ENCODE measurements at regions not wholly inside any gene's neighbourhood (a gene's known extent, or its start where the extent isn't known, plus 50 kb on each side); places are given as distances from the start of the nearest gene placed in this dataset.

GRCh38 chr12:75809746-75810145 is 221.8 kb downstream of the PHLDA1 start:
- no peak for ATAC-seq
- 60% methylated on average over 2 of the region's 2 CpGs for WGBS (ENCODE audit: missing lambda C conversion rate)
- CTCF ChIA-PET = no interaction called here
- H3K4me3 ChIP-seq = no peak overlapping the region
- POLR2A ChIA-PET = no interaction called here
- H3K9me3 ChIP-seq = peaks cover 5% of the 10 kb centered on the region; the same call in 1 of the 3 replicates
- H3K27ac ChIP-seq = no peak overlapping the region
- FAIRE-seq = no peak
- no peak for DNase-seq (ENCODE audit: low read depth in 1 of 2, low spot score in 1 of 2)
- H3K4me2 ChIP-seq = no peak overlapping the region
- H3K4me1 ChIP-seq = no peaks in the 10 kb centered on the region; the same call in 2 of the 3 replicates
- TF ChIP-seq MAZ (IDR thresholded peaks at IDR 0.05; ENCODE audit: borderline replicate concordance, low read depth, low read length) = no peak
- TF ChIP-seq BHLHE40 (IDR thresholded peaks at IDR 0.05; ENCODE audit: low read depth, low read length) = no peak
- TF ChIP-seq POLR2AphosphoS2 (conservative IDR thresholded peaks at IDR 0.05; ENCODE audit: low read length) = no peak
- no peak for TF ChIP-seq SREBF2 (IDR thresholded peaks at IDR 0.05)
- no peak for TF ChIP-seq RARB (CRISPR knock-in tag; IDR thresholded peaks at IDR 0.05)
- TF ChIP-seq EHF (CRISPR knock-in tag; IDR thresholded peaks at IDR 0.05) = no peak

- no peaks in the 10 kb centered on the region for H3K4me1 ChIP-seq
- no peak overlapping the region for H3K4me3 ChIP-seq
- no peak for TF ChIP-seq HOXB13 (CRISPR knock-in tag; IDR thresholded peaks at IDR 0.05; ENCODE audit: low read depth)
- TF ChIP-seq CBX8 (IDR thresholded peaks at IDR 0.05) = no peak
- TF ChIP-seq HOXA7 (CRISPR knock-in tag; IDR thresholded peaks at IDR 0.05) = no peak
- TF ChIP-seq MAFK (IDR thresholded peaks at IDR 0.05; ENCODE audit: partially characterized antibody) = no peak
- no peak for TF ChIP-seq JUNB (IDR thresholded peaks at IDR 0.05)
- TF ChIP-seq TFCP2L1 (CRISPR knock-in tag; IDR thresholded peaks at IDR 0.05) = no peak
- TF ChIP-seq CHD2 (IDR thresholded peaks at IDR 0.05; ENCODE audit: low read length, partially characterized antibody) = no peak
- no peak for TF ChIP-seq EHF (CRISPR knock-in tag; IDR thresholded peaks at IDR 0.05)
- no peak for TF ChIP-seq NFE2L2 (conservative IDR thresholded peaks at IDR 0.05; ENCODE audit: low read length)
- TF ChIP-seq EHMT2 (IDR thresholded peaks at IDR 0.05; ENCODE audit: low read depth) = no peak
- TF ChIP-seq, protein P1, sequence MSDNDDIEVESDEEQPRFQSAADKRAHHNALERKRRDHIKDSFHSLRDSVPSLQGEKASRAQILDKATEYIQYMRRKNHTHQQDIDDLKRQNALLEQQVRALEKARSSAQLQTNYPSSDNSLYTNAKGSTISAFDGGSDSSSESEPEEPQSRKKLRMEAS (IDR thresholded peaks at IDR 0.05) = no peak
- TF ChIP-seq, protein P2, sequence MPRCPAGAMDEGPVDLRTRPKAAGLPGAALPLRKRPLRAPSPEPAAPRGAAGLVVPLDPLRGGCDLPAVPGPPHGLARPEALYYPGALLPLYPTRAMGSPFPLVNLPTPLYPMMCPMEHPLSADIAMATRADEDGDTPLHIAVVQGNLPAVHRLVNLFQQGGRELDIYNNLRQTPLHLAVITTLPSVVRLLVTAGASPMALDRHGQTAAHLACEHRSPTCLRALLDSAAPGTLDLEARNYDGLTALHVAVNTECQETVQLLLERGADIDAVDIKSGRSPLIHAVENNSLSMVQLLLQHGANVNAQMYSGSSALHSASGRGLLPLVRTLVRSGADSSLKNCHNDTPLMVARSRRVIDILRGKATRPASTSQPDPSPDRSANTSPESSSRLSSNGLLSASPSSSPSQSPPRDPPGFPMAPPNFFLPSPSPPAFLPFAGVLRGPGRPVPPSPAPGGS (IDR thresholded peaks at IDR 0.05) = no peak
- TF ChIP-seq, protein P3, sequence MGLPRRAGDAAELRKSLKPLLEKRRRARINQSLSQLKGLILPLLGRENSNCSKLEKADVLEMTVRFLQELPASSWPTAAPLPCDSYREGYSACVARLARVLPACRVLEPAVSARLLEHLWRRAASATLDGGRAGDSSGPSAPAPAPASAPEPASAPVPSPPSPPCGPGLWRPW (IDR thresholded peaks at IDR 0.05) = no peak
- no peak for TF ChIP-seq RCOR1 (IDR thresholded peaks at IDR 0.05; ENCODE audit: low read depth, low read length)
- TF ChIP-seq, protein P4, sequence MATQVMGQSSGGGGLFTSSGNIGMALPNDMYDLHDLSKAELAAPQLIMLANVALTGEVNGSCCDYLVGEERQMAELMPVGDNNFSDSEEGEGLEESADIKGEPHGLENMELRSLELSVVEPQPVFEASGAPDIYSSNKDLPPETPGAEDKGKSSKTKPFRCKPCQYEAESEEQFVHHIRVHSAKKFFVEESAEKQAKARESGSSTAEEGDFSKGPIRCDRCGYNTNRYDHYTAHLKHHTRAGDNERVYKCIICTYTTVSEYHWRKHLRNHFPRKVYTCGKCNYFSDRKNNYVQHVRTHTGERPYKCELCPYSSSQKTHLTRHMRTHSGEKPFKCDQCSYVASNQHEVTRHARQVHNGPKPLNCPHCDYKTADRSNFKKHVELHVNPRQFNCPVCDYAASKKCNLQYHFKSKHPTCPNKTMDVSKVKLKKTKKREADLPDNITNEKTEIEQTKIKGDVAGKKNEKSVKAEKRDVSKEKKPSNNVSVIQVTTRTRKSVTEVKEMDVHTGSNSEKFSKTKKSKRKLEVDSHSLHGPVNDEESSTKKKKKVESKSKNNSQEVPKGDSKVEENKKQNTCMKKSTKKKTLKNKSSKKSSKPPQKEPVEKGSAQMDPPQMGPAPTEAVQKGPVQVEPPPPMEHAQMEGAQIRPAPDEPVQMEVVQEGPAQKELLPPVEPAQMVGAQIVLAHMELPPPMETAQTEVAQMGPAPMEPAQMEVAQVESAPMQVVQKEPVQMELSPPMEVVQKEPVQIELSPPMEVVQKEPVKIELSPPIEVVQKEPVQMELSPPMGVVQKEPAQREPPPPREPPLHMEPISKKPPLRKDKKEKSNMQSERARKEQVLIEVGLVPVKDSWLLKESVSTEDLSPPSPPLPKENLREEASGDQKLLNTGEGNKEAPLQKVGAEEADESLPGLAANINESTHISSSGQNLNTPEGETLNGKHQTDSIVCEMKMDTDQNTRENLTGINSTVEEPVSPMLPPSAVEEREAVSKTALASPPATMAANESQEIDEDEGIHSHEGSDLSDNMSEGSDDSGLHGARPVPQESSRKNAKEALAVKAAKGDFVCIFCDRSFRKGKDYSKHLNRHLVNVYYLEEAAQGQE (IDR thresholded peaks at IDR 0.05) = no peak
- no peak for TF ChIP-seq JUN (IDR thresholded peaks at IDR 0.05)
- TF ChIP-seq NR3C1 (IDR thresholded peaks at IDR 0.05) = no peak
- no peak for TF ChIP-seq ZNF302 (CRISPR knock-in tag; IDR thresholded peaks at IDR 0.05)
- no peak for TF ChIP-seq CBX2 (IDR thresholded peaks at IDR 0.05; ENCODE audit: borderline replicate concordance, low read depth)
- DNase-seq (ENCODE audit: low read depth in 1 of 2, low spot score in 1 of 2) (no peak), FAIRE-seq (no peak), ATAC-seq (no peak)
- ChIA-PET CTCF (no interaction called here), POLR2A (no interaction called here)
- H3K27ac ChIP-seq = no peak overlapping the region
- WGBS (ENCODE audit: missing lambda C conversion rate) = 89% methylated on average over 1 of the region's 1 CpG
- H3K9me3 ChIP-seq = peaks cover 5% of the 10 kb centered on the region; the same call in 1 of the 3 replicates
- H3K4me2 ChIP-seq = no peak overlapping the region
Measured at GRCh38 chr12:75807494-75807893, 224.1 kb downstream of the PHLDA1 start.
